CD14-positive monocyte (primary cell): ENCODE measurements at regions not wholly inside any gene's neighbourhood (a gene's known extent, or its start where the extent isn't known, plus 50 kb on each side); places are given as distances from the start of the nearest gene placed in this dataset.
A peak's percentile ranks its signal among the peaks of the same experiment; 100 is the strongest.

ENCODE experiments used
- DNase-seq, 3 donors: peaks; one replicate each; pipeline ENCODE4 v3.0.0-alpha.2; 2011 to 2022
- H2AFZ ChIP-seq: 2 replicates; pipeline ENCODE4 v1.6.0; 2012; ENCODE audit warnings: mild to moderate bottlenecking, low read depth, low read length, inconsistent platforms; ENCODE audit not compliant: insufficient read depth, poor library complexity, severe bottlenecking
- H3K27ac ChIP-seq, 2 donors: 1 replicate in 1 of 2; 2 replicates in 1 of 2; pipeline ENCODE4 v1.5.1; 2012 to 2013; ENCODE audit warnings: low read length in 2 of 2, control low read depth in 1 of 2, inconsistent platforms in 1 of 2, low read depth in 1 of 2, mild to moderate bottlenecking in 1 of 2
- H3K27me3 ChIP-seq, 2 donors: one replicate each; pipeline versions ENCODE4 v1.6.0 to v1.6.1; 2011 to 2013; ENCODE audit warnings: low read length in 2 of 2; ENCODE audit not compliant: control insufficient read depth in 2 of 2, insufficient read depth in 2 of 2
- H3K36me3 ChIP-seq, 2 donors: replicated peaks in 1 of 2; 1 replicate in 1 of 2; 2 replicates in 1 of 2; pipeline versions ENCODE4 v1.5.1 to v1.6.1; 2012 to 2013; ENCODE audit warnings: low read length in 2 of 2, control low read depth in 1 of 2, inconsistent platforms in 1 of 2, mild to moderate bottlenecking in 1 of 2; ENCODE audit not compliant: insufficient read depth in 2 of 2, control insufficient read depth in 1 of 2
- H3K4me1 ChIP-seq, 2 donors: 1 replicate in 1 of 2; 2 replicates in 1 of 2; pipeline versions ENCODE4 v1.5.1 to v1.6.1; 2012 to 2013; ENCODE audit warnings: low read length in 2 of 2, control low read depth in 1 of 2, inconsistent platforms in 1 of 2, mild to moderate bottlenecking in 1 of 2, moderate library complexity in 1 of 2; ENCODE audit not compliant: insufficient read depth in 2 of 2, control insufficient read depth in 1 of 2
- H3K4me2 ChIP-seq: replicated peaks from 2 replicates; pipeline ENCODE3; 2012; ENCODE audit warnings: low read length, moderate library complexity, mild to moderate bottlenecking; ENCODE audit not compliant: poor library complexity, severe bottlenecking; ENCODE audit errors: extremely low read depth
- H3K4me3 ChIP-seq, 3 experiments: fragments of 200-600 bp in 1 of 3; sonication (generic) in 1 of 3; replicated peaks in 1 of 3; 1 replicate in 2 of 3; 2 replicates in 1 of 3; pipeline ENCODE4 v1.5.1; 2011 to 2013; ENCODE audit warnings: low read length in 3 of 3, mild to moderate bottlenecking in 3 of 3, control low read depth in 2 of 3, low read depth in 2 of 3, inconsistent platforms in 1 of 3, moderate library complexity in 1 of 3
- H3K79me2 ChIP-seq: 2 replicates; pipeline ENCODE4 v1.6.0; 2012; ENCODE audit warnings: mild to moderate bottlenecking, control low read depth, inconsistent platforms, low read length, moderate library complexity; ENCODE audit not compliant: insufficient read depth
- H3K9ac ChIP-seq: 2 replicates; pipeline ENCODE4 v1.6.0; 2017; ENCODE audit warnings: low read length, mild to moderate bottlenecking; ENCODE audit not compliant: insufficient read depth, poor library complexity, severe bottlenecking
- H3K9me3 ChIP-seq, 2 donors: replicated peaks in 1 of 2; 1 replicate in 1 of 2; 2 replicates in 1 of 2; pipeline versions ENCODE4 v1.5.1 to v1.6.1; 2012 to 2013; ENCODE audit warnings: low read length in 2 of 2, control low read depth in 1 of 2; ENCODE audit not compliant: control insufficient read depth in 1 of 2, insufficient read depth in 1 of 2
- H4K20me1 ChIP-seq: 2 replicates; pipeline ENCODE4 v1.6.0; 2012; ENCODE audit warnings: mild to moderate bottlenecking, low read length, control low read depth, moderate library complexity; ENCODE audit not compliant: insufficient read depth
- H3K27ac Mint-ChIP-seq, 7 donors: one replicate each; pipeline ENCODE4 v1.8.0; 2020; ENCODE audit warnings: mild to moderate bottlenecking in 7 of 7, mixed read lengths in 7 of 7, moderate library complexity in 6 of 7, inconsistent platforms in 2 of 7
- H3K27me3 Mint-ChIP-seq, 3 donors: one replicate each; pipeline ENCODE4 v1.8.0; 2021 to 2022; ENCODE audit warnings: low read depth in 3 of 3, mild to moderate bottlenecking in 3 of 3, mixed read lengths in 3 of 3, moderate library complexity in 3 of 3, inconsistent platforms in 1 of 3
- H3K36me3 Mint-ChIP-seq, 2 donors: one replicate each; pipeline ENCODE4 v1.8.0; 2020; ENCODE audit warnings: mixed read lengths in 2 of 2, inconsistent platforms in 1 of 2, mild to moderate bottlenecking in 1 of 2
- H3K4me1 Mint-ChIP-seq: one replicate; pipeline ENCODE4 v1.8.0; 2020; ENCODE audit warnings: mild to moderate bottlenecking, mixed read lengths
- H3K4me3 Mint-ChIP-seq, 2 donors: one replicate each; pipeline ENCODE4 v1.8.0; 2020; ENCODE audit warnings: mild to moderate bottlenecking in 2 of 2, mixed read lengths in 2 of 2, moderate library complexity in 1 of 2
- H3K9me3 Mint-ChIP-seq, 7 donors: one replicate each; pipeline ENCODE4 v1.8.0; 2020 to 2022; ENCODE audit warnings: mixed read lengths in 7 of 7, mild to moderate bottlenecking in 6 of 7, moderate library complexity in 6 of 7, inconsistent platforms in 2 of 7
- CTCF ChIP-seq: fragments of 200-600 bp; IDR thresholded peaks from one replicate; pipeline ENCODE4 v1.8.0; 2022; ENCODE audit warnings: antibody characterized with exemption, mild to moderate bottlenecking
- WGBS: methylation state at CpG from one replicate; pipeline ENCODE4 v1.1.5; 2013; ENCODE audit warnings: missing lambda C conversion rate; ENCODE audit not compliant: insufficient coverage; 5-methylcytosine and 5-hydroxymethylcytosine counted together
- intact Hi-C, 2 donors: fragments of 100-400 bp; cut with micrococcal nuclease; formaldehyde crosslinking; loops; one replicate each; pipeline versions ENCODE4 v1.15.0 to v1.15.1; 2023

GRCh38 chr5:82603033-82603987, 325.2 kb upstream of the RPS23 start:
- peaks cover 2 to 5% (median 3%) of the 10 kb centered on the region in 7 donors for H3K9me3 Mint-ChIP-seq
- Histone ChIP-seq H3K27me3 (no peaks in the 10 kb centered on the region), H3K4me3 (no peak overlapping the region), H3K4me2 (no peak overlapping the region), H4K20me1 (no peaks in the 10 kb centered on the region), H3K79me2 (no peaks in the 10 kb centered on the region), H2AFZ (no peak overlapping the region), H3K9me3 (peaks cover 0 to 5% of the 10 kb centered on the region in 2 donors), H3K9ac (no peak overlapping the region), H3K36me3 (no peaks in the 10 kb centered on the region), H3K4me1 (no peaks in the 10 kb centered on the region), H3K27ac (no peak overlapping the region)
- peaks cover 0 to 2% (median 1%) of the 10 kb centered on the region in 3 donors for H3K27me3 Mint-ChIP-seq
- no peaks in the 10 kb centered on the region for H3K36me3 Mint-ChIP-seq
- DNase-seq, result no peak
- intact Hi-C loops, result no loop called here
- WGBS, result 100% methylated on average over 1 of the region's 8 CpGs
- H3K4me3 Mint-ChIP-seq, result peak overlapping the region in 1 of 2 donors; percentile 64
- H3K27ac Mint-ChIP-seq, result peak overlapping the region in 1 of 7 donors; percentile 27
- no peak for TF ChIP-seq CTCF
- peaks cover 12% of the 10 kb centered on the region for H3K4me1 Mint-ChIP-seq

GRCh38 chr5:82601861-82602260, 323.7 kb upstream of the RPS23 start:
- Histone ChIP-seq H2AFZ (no peak overlapping the region), H3K27me3 (no peaks in the 10 kb centered on the region), H3K4me2 (no peak overlapping the region), H3K36me3 (no peaks in the 10 kb centered on the region), H3K79me2 (no peaks in the 10 kb centered on the region), H3K9me3 (peaks cover 0 to 5% of the 10 kb centered on the region in 2 donors), H3K9ac (no peak overlapping the region), H3K4me1 (no peaks in the 10 kb centered on the region), H4K20me1 (no peaks in the 10 kb centered on the region), H3K27ac (no peak overlapping the region), H3K4me3 (no peak overlapping the region)
- Mint-ChIP-seq H3K4me1 (peaks cover 12% of the 10 kb centered on the region), H3K27me3 (peaks cover 0 to 2% (median 1%) of the 10 kb centered on the region in 3 donors), H3K27ac (peak overlapping the region in 1 of 7 donors; percentile 25), H3K9me3 (peaks cover 0 to 5% (median 3%) of the 10 kb centered on the region in 7 donors), H3K4me3 (no peak overlapping the region), H3K36me3 (no peaks in the 10 kb centered on the region)
- WGBS, result no CpG with 5 or more reads among the region's 1 CpG
- no peak for TF ChIP-seq CTCF
- intact Hi-C loops, result no loop called here
- no peak for DNase-seq
